ENCODE measurements at regions not wholly inside any gene's neighbourhood (a gene's known extent, or its start where the extent isn't known, plus 50 kb on each side); places are given as distances from the start of the nearest gene placed in this dataset.

- no peak for TF ChIP-seq EZH2 (IDR thresholded peaks at IDR 0.05; ENCODE audit: borderline replicate concordance, insufficient read depth, low read length, poor library complexity, severe bottlenecking)
- no peak for TF ChIP-seq CTCF (IDR thresholded peaks at IDR 0.05; ENCODE audit: poor library complexity, severe bottlenecking)
- TF ChIP-seq MXI1 (conservative IDR thresholded peaks at IDR 0.05; ENCODE audit: poor library complexity, severe bottlenecking), result no peak
- no peak for TF ChIP-seq RAD21 (conservative IDR thresholded peaks at IDR 0.05)
- TF ChIP-seq POLR2AphosphoS5 (IDR thresholded peaks at IDR 0.05), result no peak
- TF ChIP-seq REST (IDR thresholded peaks at IDR 0.05; ENCODE audit: borderline replicate concordance), result no peak
- no peak for TF ChIP-seq SMC3 (conservative IDR thresholded peaks at IDR 0.05; ENCODE audit: poor library complexity)
- no peak for TF ChIP-seq EP300 (conservative IDR thresholded peaks at IDR 0.05; ENCODE audit: poor library complexity, severe bottlenecking)
Observed at GRCh38 chrX:10974920-10975319, 136.2 kb upstream of the HCCS start.

All from neural cell (in vitro differentiated cells).